Left forelimb (tissue), 1 donor: ENCODE measurements at regions not wholly inside any gene's neighbourhood (a gene's known extent, or its start where the extent isn't known, plus 50 kb on each side); places are given as distances from the start of the nearest gene placed in this dataset.
"Not testable (repeated sequence)": the region's sequence is repeated elsewhere in the genome, so short reads cannot be mapped to it uniquely, and the experiment has no call there.

Experiments used
- DNase-seq: peaks from one replicate; pipeline ENCODE4 v3.0.0-alpha.2; 2018; ENCODE audit warnings: low spot score

DNA sequence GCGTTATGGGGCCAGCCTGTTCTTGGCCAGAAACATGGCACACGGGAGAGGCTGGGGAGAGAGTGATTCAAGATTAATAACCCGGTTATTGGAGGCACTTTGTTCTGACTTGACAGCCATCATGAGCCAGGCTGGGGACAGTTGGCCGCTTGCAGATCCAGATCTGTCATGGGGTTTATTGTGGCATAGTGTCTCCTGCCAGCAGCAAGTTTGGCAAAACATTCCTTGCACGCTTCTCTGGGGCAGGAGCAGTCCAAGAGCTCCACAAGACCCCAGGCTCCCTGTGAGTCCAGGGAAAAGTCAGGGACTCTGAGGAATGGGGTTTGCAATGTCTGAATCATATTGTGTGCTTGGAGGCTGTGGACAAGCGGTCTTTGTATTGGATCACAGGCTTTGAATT lies 270.4 kb downstream of the MIAT start:
- DNase-seq: no peak

DNA sequence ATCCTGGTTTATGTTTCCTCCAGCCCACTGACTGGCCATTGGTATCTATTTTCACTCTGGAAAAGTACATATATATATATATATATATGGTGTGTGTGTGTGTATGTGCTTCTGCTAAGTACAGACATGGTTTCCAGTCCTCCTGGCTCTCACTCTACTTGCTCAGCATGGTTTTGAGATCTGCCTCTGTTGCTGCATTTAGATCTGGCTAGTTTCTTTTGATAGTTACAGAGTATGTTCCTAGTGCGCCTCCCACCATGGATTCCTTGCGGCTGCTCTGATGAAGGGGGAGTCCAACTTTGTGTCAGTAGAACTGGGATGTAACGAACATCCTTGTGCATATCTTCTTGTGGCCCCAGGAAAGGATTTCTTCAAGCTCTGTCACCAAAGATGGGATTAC lies 274.1 kb downstream of the MIAT start:
- no peak for DNase-seq

DNA sequence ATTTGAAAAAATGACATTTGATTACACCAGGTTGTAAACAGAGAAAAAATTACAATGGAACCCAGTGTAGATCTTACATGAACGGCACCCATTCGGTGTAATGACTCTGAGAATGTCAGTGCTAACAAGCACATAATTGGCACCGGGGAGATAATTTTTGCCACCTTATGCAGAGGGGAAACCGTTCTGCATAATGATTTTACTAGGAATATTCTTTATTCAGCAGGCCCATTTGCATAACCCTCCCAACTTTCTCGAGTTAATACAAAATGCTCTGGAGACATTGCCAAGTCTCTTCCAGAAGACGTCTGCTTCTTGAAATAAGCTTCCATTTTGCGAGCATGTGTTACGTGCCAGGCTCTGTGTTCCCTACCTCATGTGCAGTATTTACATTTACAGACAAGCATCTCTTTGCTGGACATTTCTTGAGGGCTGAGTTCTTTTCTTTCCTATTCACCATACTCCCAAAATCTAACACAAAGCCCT lies 275.8 kb downstream of the MIAT start:
- DNase-seq: no peak

DNA sequence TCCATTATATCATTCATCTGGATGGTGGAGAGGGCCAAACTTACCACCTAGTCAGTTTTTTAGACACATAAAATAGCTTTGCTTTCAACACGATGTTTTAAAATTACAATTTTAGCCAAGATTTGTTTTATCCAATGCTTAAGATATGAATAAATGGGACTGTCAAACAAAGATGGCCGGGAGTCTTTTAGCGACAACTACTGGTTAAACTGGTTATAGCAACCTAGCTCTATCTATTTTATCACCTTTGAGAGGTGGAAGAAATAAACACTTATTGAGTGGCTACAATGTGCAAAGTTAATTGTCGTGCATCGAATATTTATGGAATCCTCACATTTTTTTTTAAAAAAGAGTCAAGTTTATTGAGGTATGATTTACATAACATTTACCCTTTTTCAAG lies 279.8 kb downstream of the MIAT start:
- DNase-seq: no peak

DNA sequence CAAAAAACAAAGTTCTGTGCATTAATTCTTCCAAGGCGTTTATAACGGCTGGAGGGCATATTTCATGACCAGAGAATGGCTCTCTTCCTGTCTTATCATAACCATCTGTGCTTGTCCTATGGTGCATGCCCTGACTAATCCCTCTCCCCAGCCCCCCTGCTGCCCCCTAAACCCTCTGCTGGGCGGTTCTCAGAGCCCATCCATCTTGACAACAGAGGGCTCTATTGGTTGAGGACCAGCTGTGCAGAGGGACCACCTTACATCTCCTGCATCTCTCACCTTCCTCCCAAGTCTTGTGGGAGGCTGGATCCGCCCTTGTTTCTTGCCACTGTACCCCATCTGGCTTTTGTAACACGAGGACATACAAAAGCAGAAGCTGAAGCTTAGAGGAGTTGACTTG lies 282.1 kb downstream of the MIAT start:
- DNase-seq: no peak

DNA sequence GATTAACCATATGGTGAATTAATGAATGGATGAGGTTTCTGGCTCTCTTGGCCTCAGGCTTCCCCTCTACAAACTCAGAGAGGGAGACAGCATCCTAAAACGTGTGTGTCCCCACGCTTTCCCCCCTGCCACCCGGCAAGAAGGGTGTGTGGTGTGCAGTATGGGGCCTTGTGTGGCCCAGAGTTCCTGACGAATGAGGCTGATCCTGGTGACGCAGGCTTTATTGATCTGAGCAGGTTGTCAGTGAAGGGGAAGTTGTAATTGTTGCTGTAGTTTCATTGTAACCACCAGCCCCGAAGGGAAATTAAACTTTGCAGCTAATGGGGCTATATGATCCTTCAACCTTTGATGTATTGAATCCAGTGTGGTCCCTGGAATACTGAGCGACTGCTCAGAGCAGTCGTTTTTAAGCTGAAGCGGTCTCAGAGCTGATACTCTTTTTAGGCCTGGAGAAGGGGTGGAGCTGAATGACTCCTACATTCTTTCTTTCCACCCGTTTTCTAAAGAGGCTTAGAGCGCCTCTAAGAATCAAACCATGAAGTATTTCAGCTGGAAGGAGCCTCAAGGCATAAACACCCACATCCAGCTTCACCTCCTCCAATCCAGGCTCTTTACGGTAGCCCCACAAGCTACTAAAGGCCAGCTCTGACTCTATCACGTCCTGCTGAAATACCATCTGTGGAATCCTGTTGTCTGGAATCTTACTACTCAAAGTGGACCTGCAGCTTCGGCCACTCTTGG lies 284.7 kb downstream of the MIAT start:
- DNase-seq: no peak

DNA sequence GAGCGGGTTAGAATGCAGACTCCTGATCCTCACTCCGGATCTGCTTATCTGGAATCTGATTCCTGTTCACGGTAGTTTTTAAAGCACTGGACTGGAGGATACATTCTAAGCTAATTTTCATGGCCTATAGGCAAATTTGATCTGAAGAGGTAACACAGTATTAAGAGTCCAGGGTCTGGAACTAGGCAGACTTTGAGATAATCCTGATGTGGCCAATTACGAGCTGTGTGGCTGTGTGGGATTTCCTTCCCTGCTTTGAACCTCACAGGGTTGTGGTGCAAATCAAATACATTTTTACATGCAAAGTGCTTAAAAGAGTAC lies 285.2 kb downstream of the MIAT start:
- DNase-seq: no peak

DNA sequence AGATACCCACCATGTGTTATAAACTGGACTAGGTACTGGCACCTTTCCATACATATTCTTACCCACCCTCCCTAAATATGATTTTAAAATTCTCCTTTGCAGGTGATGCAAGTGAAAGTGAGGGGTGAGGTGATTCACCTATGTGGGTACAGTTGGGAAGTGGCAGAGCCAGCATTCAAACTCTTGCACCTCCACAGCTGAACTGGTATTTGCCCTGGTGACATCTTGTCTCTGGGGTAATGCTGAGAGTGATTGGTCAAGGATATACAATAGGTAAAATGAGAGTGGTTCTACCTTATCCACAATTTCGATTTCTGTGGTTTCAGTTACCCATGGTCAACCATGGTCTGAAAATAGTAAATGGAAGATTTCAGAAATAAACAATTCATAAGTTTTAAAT lies 288.2 kb downstream of the MIAT start:
- no peak for DNase-seq

DNA sequence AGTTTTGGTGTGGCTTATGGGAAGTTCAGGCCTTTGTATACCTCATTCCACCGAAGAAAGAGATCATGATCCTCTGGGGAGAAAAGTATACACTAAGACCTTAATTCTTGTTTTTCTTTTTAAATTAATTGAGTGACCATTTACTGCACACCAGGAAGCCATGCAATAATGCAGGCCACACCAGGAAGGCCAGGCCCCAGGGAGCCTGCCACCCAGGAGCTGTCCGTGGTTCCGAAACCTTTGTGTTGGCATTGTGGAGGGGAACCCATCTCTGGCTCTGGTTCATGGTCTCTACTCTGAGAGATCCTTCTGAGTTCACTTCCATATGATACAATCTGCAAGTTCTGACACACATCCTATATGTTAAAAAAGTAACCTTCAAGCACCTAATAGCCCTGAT lies 291.8 kb downstream of the MIAT start:
- DNase-seq: no peak

DNA sequence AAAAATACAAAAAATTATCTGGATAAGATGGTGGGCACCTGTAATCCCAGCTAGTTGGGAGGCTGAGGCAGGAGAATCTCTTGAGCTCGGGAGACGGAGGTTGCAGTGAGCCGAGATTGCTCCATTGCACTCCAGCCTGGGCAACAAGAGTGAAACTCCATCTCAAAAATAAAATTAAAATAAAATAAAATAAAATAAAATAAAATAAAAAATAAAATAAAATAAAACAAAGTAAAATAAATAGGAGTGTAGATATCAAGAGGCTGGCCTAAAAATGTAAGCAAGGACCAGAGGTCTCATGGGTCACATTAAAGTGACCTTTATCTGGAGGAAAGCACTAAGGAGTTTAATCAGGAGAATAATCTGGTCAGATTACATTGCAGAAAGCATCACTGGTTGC lies 293.8 kb downstream of the MIAT start:
- DNase-seq: not testable (repeated sequence)

DNA sequence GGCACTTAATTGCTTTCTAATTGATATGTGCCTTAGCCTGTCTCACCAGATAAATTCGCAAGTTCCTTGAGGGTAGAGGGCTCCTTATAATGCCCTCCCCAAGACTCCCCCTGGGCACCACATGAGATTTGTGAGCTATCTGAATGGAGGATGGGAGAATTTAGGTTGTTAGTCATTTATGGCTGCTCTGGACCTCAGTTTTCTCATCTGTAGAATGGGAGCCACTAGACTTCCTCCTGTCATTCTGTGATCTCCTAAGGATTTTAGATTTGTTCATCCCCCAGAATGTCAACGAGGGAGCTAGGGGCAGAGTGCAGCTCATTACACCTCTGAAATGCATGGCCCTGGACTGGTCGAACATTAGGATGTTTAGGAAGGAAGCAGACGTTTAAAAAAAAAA lies 294.6 kb downstream of the MIAT start:
- no peak for DNase-seq

DNA sequence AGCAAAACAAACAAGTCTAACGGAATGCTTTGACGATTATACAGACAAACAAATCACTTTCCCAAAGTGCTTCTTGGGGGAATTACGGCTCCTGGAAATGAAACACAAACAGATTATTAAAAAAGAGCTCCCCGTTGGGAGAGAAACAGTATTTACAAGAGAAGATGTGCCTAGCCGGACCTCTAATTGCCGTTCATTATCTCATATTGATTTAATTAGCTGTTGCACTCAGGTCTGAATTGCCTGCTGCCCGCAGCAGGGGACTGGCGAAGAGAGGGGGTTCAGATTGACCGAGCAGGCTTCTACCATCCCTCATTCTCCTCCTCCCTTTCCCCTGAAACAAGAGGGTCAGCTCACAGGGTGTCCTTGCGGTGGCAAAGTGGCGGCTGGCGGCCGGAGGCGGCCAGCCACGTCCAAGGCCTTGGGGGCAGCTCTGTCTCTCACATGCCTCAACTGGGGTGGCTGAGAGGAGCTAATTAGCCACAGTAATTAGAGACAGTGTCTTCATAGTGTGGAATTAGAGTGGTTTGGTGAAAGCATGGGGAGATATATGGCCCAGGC lies 295.1 kb downstream of the MIAT start:
- no peak for DNase-seq

DNA sequence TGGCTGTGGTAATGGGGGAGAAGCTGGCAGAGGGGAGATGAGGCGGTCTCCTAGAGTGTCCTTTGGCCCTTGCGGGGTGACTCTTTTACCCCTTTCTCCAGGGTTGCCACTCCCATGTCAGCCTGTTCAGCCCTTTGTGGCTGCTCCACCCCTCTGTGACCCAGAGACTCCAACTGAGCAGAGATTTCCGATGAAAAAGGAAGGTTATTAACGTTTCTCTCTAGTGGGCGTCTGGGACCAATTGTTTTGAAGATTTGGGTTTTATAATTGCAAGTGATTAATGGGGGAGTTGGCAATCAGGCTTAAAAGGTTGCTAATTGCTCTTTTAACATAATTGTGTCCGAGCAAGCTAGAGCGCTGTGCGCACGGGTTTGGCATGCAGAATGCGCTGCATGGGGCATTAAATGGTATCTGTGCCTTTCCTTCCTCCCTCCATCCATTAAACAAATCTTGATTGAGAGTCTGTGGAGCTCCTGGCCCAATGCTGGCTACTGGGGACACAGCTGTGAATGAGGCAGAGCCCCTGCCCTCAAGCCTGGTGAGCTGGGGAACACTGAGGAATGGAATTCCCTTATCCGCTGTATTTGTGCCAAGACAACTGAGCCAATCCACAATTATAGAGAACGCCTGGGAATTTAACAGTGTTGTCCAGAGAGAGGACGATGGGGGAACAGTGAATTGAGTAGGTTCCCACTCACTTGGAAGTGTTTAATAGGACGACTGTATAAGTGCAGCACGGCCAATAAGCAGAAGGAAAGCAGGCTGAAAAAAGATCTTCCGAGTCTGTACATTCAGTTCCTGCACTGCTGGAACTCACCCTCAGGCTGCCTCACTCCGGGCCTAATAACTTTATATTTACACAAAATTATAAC lies 295.9 kb downstream of the MIAT start:
- no peak for DNase-seq

DNA sequence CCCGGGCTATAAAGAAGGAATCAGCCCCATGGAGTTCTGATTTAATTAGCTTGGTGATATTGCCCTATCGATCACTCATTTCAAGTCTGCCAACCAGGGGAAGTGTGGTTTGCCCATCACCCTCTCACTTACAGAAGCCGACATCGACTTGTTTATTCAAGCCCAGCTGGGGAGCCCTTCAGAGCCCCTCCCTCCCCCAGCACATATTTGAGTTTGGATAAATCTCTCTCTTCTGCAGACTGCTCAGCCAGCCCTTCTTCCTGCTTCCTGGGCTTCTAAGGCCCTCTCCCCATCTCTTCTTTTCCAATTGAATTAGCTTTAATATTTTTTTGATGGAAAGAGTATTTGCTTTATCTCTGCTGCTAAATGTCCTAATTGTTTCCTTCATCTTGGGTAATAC lies 299.0 kb downstream of the MIAT start:
- no peak for DNase-seq

DNA sequence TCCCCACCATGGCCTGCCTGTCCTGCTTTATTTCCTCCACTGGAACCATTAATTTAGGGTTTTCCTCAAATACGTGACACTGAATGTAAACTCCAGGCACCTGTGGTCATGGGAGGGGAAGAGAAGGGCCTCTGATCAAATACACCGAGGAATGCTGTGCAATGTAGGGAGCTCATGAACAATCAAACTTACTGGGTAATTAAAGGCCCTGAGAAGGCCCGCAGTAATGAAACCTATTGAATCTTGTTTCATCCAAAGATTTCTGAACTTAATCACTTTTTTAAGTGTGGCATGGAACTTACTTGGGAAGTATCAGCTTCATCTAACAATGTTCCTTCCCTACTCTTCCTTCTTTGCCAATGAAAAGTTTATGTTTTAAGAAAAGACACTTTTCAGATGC lies 299.8 kb downstream of the MIAT start:
- DNase-seq: no peak

DNA sequence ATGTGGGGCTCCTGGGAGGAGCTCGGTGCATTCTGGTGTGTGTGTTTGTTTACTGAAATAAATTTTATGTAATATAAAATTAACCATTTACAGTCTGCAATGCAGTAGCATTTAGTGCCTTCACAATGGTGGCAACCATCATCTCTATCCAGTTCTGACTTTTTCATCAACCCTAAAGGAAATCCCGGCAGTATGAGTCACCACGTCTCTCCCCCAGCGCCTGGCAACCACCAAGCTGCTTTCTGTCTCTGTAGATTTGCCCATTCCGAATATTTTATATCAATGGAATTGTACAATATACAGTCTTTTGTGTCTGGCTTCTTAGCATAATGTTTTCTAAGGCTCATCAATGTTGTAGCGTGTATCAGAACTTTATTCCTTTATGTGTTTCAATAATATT lies 300.5 kb downstream of the MIAT start:
- no peak for DNase-seq

DNA sequence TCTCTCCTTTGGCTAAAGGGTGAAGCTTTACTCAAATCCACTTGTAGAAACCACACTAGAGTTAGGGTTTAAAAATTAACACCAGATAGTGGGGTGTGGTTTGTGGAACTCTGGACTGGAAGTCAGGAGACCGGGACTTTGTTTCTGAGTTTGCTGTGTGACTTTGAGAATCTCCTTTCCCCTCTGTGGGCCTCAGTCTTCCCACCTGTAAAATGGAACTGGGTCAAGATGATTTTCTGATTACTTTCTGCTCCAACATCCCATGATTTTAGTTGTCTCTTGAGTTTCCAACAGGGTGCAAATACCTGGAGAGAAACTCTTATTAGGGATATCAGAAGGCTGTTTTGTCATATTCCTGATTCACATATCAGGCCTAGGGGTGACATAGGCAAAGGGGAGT lies 301.0 kb downstream of the MIAT start:
- DNase-seq: no peak

DNA sequence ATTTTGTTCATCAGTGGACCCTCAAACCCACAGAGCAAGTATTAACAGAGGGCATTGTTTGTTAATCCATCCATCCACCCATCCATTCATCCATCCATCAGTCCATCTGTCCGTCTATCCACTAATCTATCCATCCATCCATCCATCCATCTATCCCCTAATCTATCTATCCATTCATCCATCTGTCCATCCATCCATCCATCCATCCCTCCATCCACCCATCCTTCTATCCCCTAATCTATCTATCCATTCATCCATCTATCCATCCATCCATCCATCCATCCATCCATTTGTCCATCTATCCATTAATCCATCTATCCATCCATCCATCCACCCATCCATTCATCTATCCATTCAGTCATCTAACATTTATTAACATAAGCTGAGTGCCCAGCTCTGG lies 307.3 kb downstream of the MIAT start:
- DNase-seq: no peak

DNA sequence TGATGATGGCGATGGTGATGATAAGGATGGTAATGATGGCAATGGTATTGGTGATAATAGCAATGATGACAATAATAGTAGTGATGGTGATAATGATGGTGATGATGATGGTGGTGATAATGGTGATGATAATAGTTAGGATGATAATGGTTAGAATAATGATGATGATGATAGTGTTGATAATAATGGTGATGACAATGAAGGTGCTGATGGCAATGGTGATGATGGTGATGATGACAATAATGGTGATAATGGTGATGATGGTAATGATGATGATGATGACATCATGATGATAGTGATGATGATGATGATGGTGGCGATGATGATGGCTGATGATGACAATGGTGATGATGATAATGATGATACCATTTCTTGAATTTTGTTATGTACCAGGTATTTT lies 309.9 kb downstream of the MIAT start:
- DNase-seq: no peak

DNA sequence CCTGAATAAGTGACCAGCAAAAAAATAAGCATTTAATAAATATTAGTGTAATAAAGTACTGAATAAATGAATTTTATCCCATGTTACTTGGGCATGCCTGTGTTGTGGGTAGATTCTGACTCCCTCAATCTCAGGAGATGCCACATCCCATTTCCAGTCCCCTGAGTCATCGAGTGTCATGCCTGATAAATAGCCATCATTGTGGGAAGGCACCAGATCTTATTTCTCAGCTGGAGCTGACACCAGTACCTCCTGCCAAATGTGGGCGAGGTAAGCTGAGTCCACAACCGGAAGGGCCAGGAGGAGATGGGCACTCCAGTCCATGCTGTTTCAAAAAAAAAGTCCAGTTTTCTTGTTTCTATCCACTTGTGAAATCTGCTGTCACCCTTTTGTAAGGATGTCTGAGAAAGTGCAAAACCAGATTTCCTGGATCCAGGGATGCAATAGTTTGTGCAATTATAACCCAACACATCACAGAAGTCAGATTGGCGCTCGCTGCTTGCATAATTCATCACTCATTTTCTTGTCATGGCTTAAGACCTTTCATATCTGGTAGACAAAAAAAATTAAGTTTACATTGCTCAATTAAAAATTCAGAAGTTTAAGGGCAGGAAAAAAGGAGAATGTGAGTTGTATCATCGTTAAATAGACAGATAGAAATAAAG lies 311.6 kb downstream of the MIAT start:
- no peak for DNase-seq

DNA sequence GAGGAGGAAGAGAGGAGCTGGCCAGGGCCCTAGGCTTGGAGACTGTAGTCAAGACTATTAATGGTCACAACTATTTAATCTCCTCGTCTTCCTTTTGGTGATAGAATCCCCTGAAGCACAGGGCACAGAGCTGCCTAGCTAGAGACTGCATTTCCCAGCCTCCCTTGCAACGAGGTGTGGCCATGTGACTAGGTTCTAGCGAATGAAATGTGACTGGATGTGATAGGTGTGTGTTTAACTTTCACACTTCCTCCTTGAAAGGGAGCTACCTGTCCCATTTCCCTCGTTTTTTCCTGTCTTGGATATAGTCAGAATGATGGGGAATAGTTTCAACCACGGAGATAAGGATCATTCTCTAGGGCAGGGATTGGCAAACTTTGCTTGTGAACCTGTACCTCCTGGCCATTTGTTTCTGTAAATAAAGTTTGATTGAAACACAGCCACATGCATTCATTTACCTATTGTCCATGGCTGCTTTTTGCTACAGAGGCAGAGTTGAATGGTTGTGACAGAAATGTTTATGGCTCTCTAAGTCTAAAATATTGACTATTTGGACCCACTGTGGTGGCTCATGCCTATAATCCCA lies 313.5 kb downstream of the MIAT start:
- DNase-seq: no peak

DNA sequence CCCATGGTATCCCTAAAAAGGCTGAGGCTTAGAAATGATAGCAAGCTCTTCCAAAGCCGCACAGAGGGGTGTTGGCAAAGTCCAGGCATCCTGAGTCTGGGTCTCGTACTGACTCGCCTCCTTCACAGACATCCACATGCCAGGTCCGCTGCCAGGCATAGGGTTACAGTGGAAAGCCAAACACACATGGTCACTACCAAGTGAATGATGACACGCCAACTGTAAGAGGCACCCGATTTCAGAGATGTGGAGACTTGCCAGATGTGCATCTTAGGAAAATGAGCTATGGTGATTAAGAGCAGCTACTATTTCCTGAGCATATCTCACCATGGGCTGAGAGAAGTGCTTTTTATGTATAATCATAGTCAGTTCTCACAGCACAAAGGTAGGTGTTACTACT lies 314.9 kb downstream of the MIAT start:
- no peak for DNase-seq
